ENCODE measurements at regions not wholly inside any gene's neighbourhood (a gene's known extent, or its start where the extent isn't known, plus 50 kb on each side); places are given as distances from the start of the nearest gene placed in this dataset.

GRCh38 chr2:221342388-221342787 is 229.7 kb downstream of the EPHA4 start:
- Histone ChIP-seq H3K27ac (ENCODE audit: low read depth in 1 of 2, low read length in 2 of 2) (no peak overlapping the region), H3K4me3 (ENCODE audit: low read length) (no peak overlapping the region), H3K9me3 (ENCODE audit: control insufficient read depth in 1 of 2, insufficient read depth in 1 of 2, low read length in 2 of 2) (peaks cover 0 to 3% of the 10 kb centered on the region in 2 experiments), H3K36me3 (ENCODE audit: insufficient read depth, low read length) (no peaks in the 10 kb centered on the region), H3K4me1 (ENCODE audit: insufficient read depth, low read length) (no peaks in the 10 kb centered on the region), H3K27me3 (ENCODE audit: control insufficient read depth in 1 of 2, insufficient read depth in 2 of 2, low read length in 2 of 2) (no peaks in the 10 kb centered on the region)
- DNase-seq = no peak
- H3K4me1 Mint-ChIP-seq (ENCODE audit: low read depth) = no peaks in the 10 kb centered on the region
- no peak for ATAC-seq (ENCODE audit: poor library complexity)
- no peak for TF ChIP-seq CTCF (IDR thresholded peaks at IDR 0.05)
- ChIA-PET CTCF (no interaction called here), POLR2A (interaction anchor here (1.4 kb wide), 1 partner anchor 10 kb away, joined by 3 read pairs; no protein-coding TSS in a partner anchor)
- H3K9me3 Mint-ChIP-seq = no peaks in the 10 kb centered on the region
- H3K27me3 Mint-ChIP-seq = peaks cover 6% of the 10 kb centered on the region
- no peak overlapping the region for H3K4me3 Mint-ChIP-seq
- intact Hi-C loops (cut with DNase I, micrococcal nuclease) = no loop called here
- no peaks in the 10 kb centered on the region for H3K36me3 Mint-ChIP-seq (ENCODE audit: low read depth)
- no peak overlapping the region for H3K27ac Mint-ChIP-seq

DNA sequence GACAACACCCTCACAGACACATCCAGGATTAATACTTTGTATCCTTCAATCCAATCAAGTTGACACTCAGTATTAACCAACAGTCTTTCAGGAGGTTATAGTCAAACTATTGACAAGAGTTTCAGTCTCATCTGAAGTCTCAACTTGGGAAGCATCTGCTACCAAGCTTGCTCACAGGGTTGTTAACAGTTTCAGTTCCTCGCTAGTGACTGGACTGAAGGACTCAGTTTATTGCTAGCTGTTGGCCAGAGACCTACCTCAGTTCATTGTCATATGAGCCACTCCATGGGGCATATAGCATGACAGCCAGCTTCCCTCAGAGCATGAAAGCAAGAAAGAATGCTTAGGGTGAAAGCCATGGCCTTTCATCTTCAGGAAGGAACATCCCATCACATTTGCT is 228.6 kb downstream of the EPHA4 start:
- Mint-ChIP-seq H3K27ac (no peak overlapping the region), H3K36me3 (ENCODE audit: low read depth) (no peaks in the 10 kb centered on the region), H3K4me1 (ENCODE audit: low read depth) (no peaks in the 10 kb centered on the region), H3K9me3 (no peaks in the 10 kb centered on the region), H3K27me3 (peaks cover 6% of the 10 kb centered on the region), H3K4me3 (no peak overlapping the region)
- ATAC-seq (ENCODE audit: poor library complexity) (no peak), DNase-seq (no peak)
- TF ChIP-seq CTCF (IDR thresholded peaks at IDR 0.05) = no peak
- CTCF ChIA-PET = no interaction called here
- Histone ChIP-seq H3K4me1 (ENCODE audit: insufficient read depth, low read length) (no peaks in the 10 kb centered on the region), H3K27ac (ENCODE audit: low read depth in 1 of 2, low read length in 2 of 2) (no peak overlapping the region), H3K36me3 (ENCODE audit: insufficient read depth, low read length) (no peaks in the 10 kb centered on the region), H3K9me3 (ENCODE audit: control insufficient read depth in 1 of 2, insufficient read depth in 1 of 2, low read length in 2 of 2) (peaks cover 0 to 3% of the 10 kb centered on the region in 2 experiments), H3K27me3 (ENCODE audit: control insufficient read depth in 1 of 2, insufficient read depth in 2 of 2, low read length in 2 of 2) (no peaks in the 10 kb centered on the region), H3K4me3 (ENCODE audit: low read length) (no peak overlapping the region)
- intact Hi-C loops (cut with DNase I, micrococcal nuclease) = no loop called here
- POLR2A ChIA-PET = interaction anchor here (1.4 kb wide), 1 partner anchor 11 kb away, joined by 3 read pairs; no protein-coding TSS in a partner anchor

DNA sequence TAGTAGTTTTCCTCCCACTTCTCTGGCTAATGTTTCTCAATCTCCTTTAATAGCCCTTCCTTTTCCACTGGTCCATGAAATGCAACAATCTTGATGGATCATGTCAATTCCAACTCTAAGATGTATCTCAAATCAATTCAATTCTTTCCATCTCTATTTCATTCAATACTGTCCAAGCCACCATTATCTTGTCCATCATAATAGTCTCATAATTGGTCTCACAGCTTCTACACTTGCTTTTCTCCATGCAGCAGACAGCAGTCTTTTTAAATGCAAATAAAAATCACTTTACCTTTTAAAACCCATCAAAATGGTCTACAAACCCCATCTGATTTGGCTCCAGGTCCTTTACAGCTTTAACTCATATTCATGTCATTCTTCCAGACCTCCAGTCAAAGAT is 226.6 kb downstream of the EPHA4 start:
- no peak overlapping the region for H3K4me3 ChIP-seq (ENCODE audit: low read length)
- Mint-ChIP-seq H3K27me3 (no peaks in the 10 kb centered on the region), H3K4me3 (no peak overlapping the region), H3K9me3 (no peaks in the 10 kb centered on the region), H3K36me3 (ENCODE audit: low read depth) (no peaks in the 10 kb centered on the region), H3K27ac (no peak overlapping the region), H3K4me1 (ENCODE audit: low read depth) (no peaks in the 10 kb centered on the region)
- H3K9me3 ChIP-seq (ENCODE audit: control insufficient read depth in 1 of 2, insufficient read depth in 1 of 2, low read length in 2 of 2) = peaks cover 0 to 3% of the 10 kb centered on the region in 2 experiments
- ATAC-seq (ENCODE audit: poor library complexity) = no peak
- no peaks in the 10 kb centered on the region for H3K27me3 ChIP-seq (ENCODE audit: control insufficient read depth in 1 of 2, insufficient read depth in 2 of 2, low read length in 2 of 2)
- H3K36me3 ChIP-seq (ENCODE audit: insufficient read depth, low read length) = no peaks in the 10 kb centered on the region
- H3K4me1 ChIP-seq (ENCODE audit: insufficient read depth, low read length) = no peaks in the 10 kb centered on the region
- no peak for DNase-seq
- H3K27ac ChIP-seq (ENCODE audit: low read depth in 1 of 2, low read length in 2 of 2) = no peak overlapping the region
- no peak for TF ChIP-seq CTCF (IDR thresholded peaks at IDR 0.05)
- POLR2A ChIA-PET = no interaction called here
- intact Hi-C loops (cut with DNase I, micrococcal nuclease) = no loop called here
- CTCF ChIA-PET = no interaction called here
